ENCODE measurements at regions not wholly inside any gene's neighbourhood (a gene's known extent, or its start where the extent isn't known, plus 50 kb on each side); places are given as distances from the start of the nearest gene placed in this dataset.

DNA sequence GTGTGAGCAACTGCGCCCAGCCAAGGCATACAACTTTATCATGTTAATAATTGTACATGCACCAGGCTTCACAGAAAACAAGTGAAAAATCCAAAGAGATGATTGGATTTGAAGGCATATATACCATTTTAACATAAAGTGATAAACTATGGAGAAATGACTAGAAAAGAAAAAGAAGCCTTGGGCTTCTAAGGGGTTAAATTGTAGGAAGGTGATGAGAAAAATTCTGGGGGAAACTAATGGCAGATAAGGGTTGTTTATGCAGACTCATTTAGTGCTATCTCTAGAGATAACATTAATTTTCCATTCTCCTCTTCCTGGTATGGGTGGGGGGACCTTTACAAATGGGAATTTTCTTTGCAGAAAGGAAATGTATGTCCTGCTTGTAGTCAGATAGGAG lies 154.0 kb downstream of the TMEM17 start:
- TF ChIP-seq, protein P1, sequence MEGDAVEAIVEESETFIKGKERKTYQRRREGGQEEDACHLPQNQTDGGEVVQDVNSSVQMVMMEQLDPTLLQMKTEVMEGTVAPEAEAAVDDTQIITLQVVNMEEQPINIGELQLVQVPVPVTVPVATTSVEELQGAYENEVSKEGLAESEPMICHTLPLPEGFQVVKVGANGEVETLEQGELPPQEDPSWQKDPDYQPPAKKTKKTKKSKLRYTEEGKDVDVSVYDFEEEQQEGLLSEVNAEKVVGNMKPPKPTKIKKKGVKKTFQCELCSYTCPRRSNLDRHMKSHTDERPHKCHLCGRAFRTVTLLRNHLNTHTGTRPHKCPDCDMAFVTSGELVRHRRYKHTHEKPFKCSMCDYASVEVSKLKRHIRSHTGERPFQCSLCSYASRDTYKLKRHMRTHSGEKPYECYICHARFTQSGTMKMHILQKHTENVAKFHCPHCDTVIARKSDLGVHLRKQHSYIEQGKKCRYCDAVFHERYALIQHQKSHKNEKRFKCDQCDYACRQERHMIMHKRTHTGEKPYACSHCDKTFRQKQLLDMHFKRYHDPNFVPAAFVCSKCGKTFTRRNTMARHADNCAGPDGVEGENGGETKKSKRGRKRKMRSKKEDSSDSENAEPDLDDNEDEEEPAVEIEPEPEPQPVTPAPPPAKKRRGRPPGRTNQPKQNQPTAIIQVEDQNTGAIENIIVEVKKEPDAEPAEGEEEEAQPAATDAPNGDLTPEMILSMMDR (conservative IDR thresholded peaks at IDR 0.05; ENCODE audit: low read length), result no peak
- no peak for TF ChIP-seq EZH2phosphoT487 (IDR thresholded peaks at IDR 0.05; ENCODE audit: borderline replicate concordance)
- H3K79me2 ChIP-seq (ENCODE audit: insufficient read depth, low read length), result no peaks in the 10 kb centered on the region

DNA sequence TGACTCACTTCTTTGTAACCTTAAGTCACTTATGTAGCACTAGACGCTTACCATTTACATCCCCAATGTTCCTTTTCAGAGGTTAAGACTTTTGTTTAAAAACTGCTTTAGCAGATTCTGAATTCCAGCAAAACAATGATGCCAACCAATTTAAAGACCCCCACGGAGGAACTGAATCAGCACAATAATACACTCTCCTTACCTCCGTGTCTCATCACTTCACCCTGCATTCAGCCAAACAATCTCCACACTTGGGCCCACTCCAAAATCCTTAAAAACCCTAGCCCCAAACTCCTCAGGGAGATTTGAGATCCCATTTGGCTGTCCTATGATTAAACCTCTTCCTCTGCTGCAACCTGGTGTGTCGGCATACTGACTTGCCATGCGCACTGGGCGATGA lies 153.9 kb downstream of the B3GNT2 start:
- Histone ChIP-seq H3F3A (ENCODE audit: low read depth) (no peaks in the 10 kb centered on the region), H3K4me2 (ENCODE audit: low read depth, low read length, poor library complexity, severe bottlenecking) (no peak overlapping the region), H3K79me2 (ENCODE audit: insufficient read depth, low read length) (no peaks in the 10 kb centered on the region), H3K9me3 (ENCODE audit: insufficient read depth, low read depth, low read length) (no peaks in the 10 kb centered on the region), H3K36me3 (ENCODE audit: insufficient read depth, low read length) (no peaks in the 10 kb centered on the region), H2AFZ (ENCODE audit: low read length) (no peak overlapping the region), H3K4me1 (ENCODE audit: insufficient read depth, low read length, poor library complexity, severe bottlenecking) (no peaks in the 10 kb centered on the region), H3K27me3 (ENCODE audit: insufficient read depth, low read length, poor library complexity, severe bottlenecking) (no peaks in the 10 kb centered on the region), H3K4me3 (ENCODE audit: low read length, poor library complexity, severe bottlenecking) (no peak overlapping the region), H3K9me2 (replicated peaks; ENCODE audit: low read depth, low read length) (no peaks in the 10 kb centered on the region), H4K20me1 (ENCODE audit: insufficient read depth, low read length, poor library complexity, severe bottlenecking) (no peaks in the 10 kb centered on the region), H3K9ac (ENCODE audit: low read depth, low read length, poor library complexity, severe bottlenecking) (no peak overlapping the region)
- TF ChIP-seq EZH2phosphoT487 (IDR thresholded peaks at IDR 0.05; ENCODE audit: borderline replicate concordance), result no peak

More for the DNA sequence above, 154.0 kb downstream of the TMEM17 start:
- Histone ChIP-seq H3K36me3 (ENCODE audit: insufficient read depth, low read length) (no peaks in the 10 kb centered on the region), H4K20me1 (ENCODE audit: insufficient read depth, low read length, poor library complexity, severe bottlenecking) (no peaks in the 10 kb centered on the region), H3K9me3 (ENCODE audit: insufficient read depth, low read depth, low read length) (no peaks in the 10 kb centered on the region), H3K4me2 (ENCODE audit: low read depth, low read length, poor library complexity, severe bottlenecking) (no peak overlapping the region), H2AFZ (ENCODE audit: low read length) (no peak overlapping the region), H3K4me1 (ENCODE audit: insufficient read depth, low read length, poor library complexity, severe bottlenecking) (no peaks in the 10 kb centered on the region), H3K9ac (ENCODE audit: low read depth, low read length, poor library complexity, severe bottlenecking) (no peak overlapping the region), H3K4me3 (ENCODE audit: low read length, poor library complexity, severe bottlenecking) (no peak overlapping the region), H3K27me3 (ENCODE audit: insufficient read depth, low read length, poor library complexity, severe bottlenecking) (no peaks in the 10 kb centered on the region), H3K9me2 (replicated peaks; ENCODE audit: low read depth, low read length) (no peaks in the 10 kb centered on the region), H3F3A (ENCODE audit: low read depth) (no peaks in the 10 kb centered on the region)

GRCh38 chr2:62348700-62349099 lies 152.8 kb downstream of the B3GNT2 start:
- TF ChIP-seq, protein P1 (conservative IDR thresholded peaks at IDR 0.05; ENCODE audit: low read length), result no peak
- no peak for TF ChIP-seq EZH2phosphoT487 (IDR thresholded peaks at IDR 0.05; ENCODE audit: borderline replicate concordance)
- Histone ChIP-seq H3K36me3 (ENCODE audit: insufficient read depth, low read length) (no peaks in the 10 kb centered on the region), H3F3A (ENCODE audit: low read depth) (no peaks in the 10 kb centered on the region)

GRCh38 chr2:62347563-62348270 lies 151.8 kb downstream of the B3GNT2 start:
- H3K79me2 ChIP-seq (ENCODE audit: insufficient read depth, low read length), result no peaks in the 10 kb centered on the region
- no peaks in the 10 kb centered on the region for H3K27me3 ChIP-seq (ENCODE audit: insufficient read depth, low read length, poor library complexity, severe bottlenecking)
- H2AFZ ChIP-seq (ENCODE audit: low read length), result no peak overlapping the region
- H3K36me3 ChIP-seq (ENCODE audit: insufficient read depth, low read length), result no peaks in the 10 kb centered on the region
- peaks cover 13% of the 10 kb centered on the region for H3K4me1 ChIP-seq (ENCODE audit: insufficient read depth, low read length, poor library complexity, severe bottlenecking)
- no peak overlapping the region for H3K4me3 ChIP-seq (ENCODE audit: low read length, poor library complexity, severe bottlenecking)
- H3K9me2 ChIP-seq (replicated peaks; ENCODE audit: low read depth, low read length), result no peaks in the 10 kb centered on the region
- H4K20me1 ChIP-seq (ENCODE audit: insufficient read depth, low read length, poor library complexity, severe bottlenecking), result no peaks in the 10 kb centered on the region
- no peak overlapping the region for H3K9ac ChIP-seq (ENCODE audit: low read depth, low read length, poor library complexity, severe bottlenecking)
- no peak for TF ChIP-seq EZH2phosphoT487 (IDR thresholded peaks at IDR 0.05; ENCODE audit: borderline replicate concordance)
- TF ChIP-seq, protein P1 (conservative IDR thresholded peaks at IDR 0.05; ENCODE audit: low read length), result no peak
- no peak overlapping the region for H3K4me2 ChIP-seq (ENCODE audit: low read depth, low read length, poor library complexity, severe bottlenecking)
- H3K9me3 ChIP-seq (ENCODE audit: insufficient read depth, low read depth, low read length), result no peaks in the 10 kb centered on the region
- H3F3A ChIP-seq (ENCODE audit: low read depth), result no peaks in the 10 kb centered on the region

More at GRCh38 chr2:62348700-62349099, 152.8 kb downstream of the B3GNT2 start:
- Histone ChIP-seq H3K4me1 (ENCODE audit: insufficient read depth, low read length, poor library complexity, severe bottlenecking) (peaks cover 5% of the 10 kb centered on the region), H3K9ac (ENCODE audit: low read depth, low read length, poor library complexity, severe bottlenecking) (no peak overlapping the region), H3K4me3 (ENCODE audit: low read length, poor library complexity, severe bottlenecking) (no peak overlapping the region), H3K9me3 (ENCODE audit: insufficient read depth, low read depth, low read length) (no peaks in the 10 kb centered on the region), H3K9me2 (replicated peaks; ENCODE audit: low read depth, low read length) (no peaks in the 10 kb centered on the region), H4K20me1 (ENCODE audit: insufficient read depth, low read length, poor library complexity, severe bottlenecking) (no peaks in the 10 kb centered on the region), H3K79me2 (ENCODE audit: insufficient read depth, low read length) (no peaks in the 10 kb centered on the region), H3K4me2 (ENCODE audit: low read depth, low read length, poor library complexity, severe bottlenecking) (no peak overlapping the region), H3K27me3 (ENCODE audit: insufficient read depth, low read length, poor library complexity, severe bottlenecking) (no peaks in the 10 kb centered on the region), H2AFZ (ENCODE audit: low read length) (no peak overlapping the region)

Data from Loucy (cell line).